ENCODE measurements at regions not wholly inside any gene's neighbourhood (a gene's known extent, or its start where the extent isn't known, plus 50 kb on each side); places are given as distances from the start of the nearest gene placed in this dataset.

DNA sequence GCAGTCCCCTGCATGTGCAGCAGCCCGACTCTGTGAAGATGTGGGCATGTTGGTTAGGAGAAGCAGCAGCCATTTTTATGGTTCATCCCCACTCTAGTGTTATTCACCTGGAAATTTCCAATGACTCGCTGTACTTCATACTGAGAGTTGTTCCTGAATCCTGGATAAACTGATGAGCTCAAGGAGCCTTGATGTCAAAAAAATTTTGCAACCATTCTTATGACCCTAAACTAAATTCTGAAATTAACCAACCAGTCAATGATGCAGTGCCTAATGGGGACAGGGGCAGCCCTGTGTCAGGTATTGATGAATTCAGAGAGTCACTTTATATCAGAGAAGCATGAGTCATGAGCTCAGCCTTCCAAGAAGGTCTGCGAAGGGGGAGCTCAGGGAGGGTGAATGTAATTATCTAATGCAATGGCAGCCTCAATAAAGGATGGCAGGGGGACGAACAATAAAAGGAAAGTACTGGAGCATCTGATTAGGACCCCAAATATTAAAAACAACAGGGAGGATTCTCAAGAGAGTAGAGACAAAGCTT is 108.4 kb upstream of the VEPH1 start:
- no peaks in the 10 kb centered on the region for H3K9me3 ChIP-seq
- DNase-seq = no peak
- H3K4me1 ChIP-seq = no peaks in the 10 kb centered on the region
- no peaks in the 10 kb centered on the region for H3K36me3 ChIP-seq
- TF ChIP-seq POLR2A (IDR thresholded peaks at IDR 0.05) (no peak), CTCF (IDR thresholded peaks at IDR 0.05) (no peak)
- no peak overlapping the region for H3K4me3 ChIP-seq (replicated peaks in 1 of 3)
- no peaks in the 10 kb centered on the region for H3K27me3 ChIP-seq
- WGBS, 2 donors = 93 to 94% methylated on average over 4 of the region's 4 CpGs
- intact Hi-C loops (cut with DNase I) = loop anchor here (10.0 kb wide), 1 partner anchor 823 kb away; no protein-coding TSS in a partner anchor
- H3K27ac ChIP-seq = no peak overlapping the region

- Histone ChIP-seq H3K27ac (no peak overlapping the region), H3K9me3 (no peaks in the 10 kb centered on the region), H3K27me3 (no peaks in the 10 kb centered on the region), H3K4me1 (no peaks in the 10 kb centered on the region), H3K4me3 (replicated peaks in 1 of 3) (no peak overlapping the region), H3K36me3 (no peaks in the 10 kb centered on the region)
- WGBS, 2 donors = 94% methylated on average over 7 of the region's 7 CpGs
- intact Hi-C loops (cut with DNase I) = loop anchor here (10.0 kb wide), 1 partner anchor 824 kb away; no protein-coding TSS in a partner anchor
- DNase-seq = no peak
- TF ChIP-seq POLR2A (IDR thresholded peaks at IDR 0.05) = no peak
- no peak for TF ChIP-seq CTCF (IDR thresholded peaks at IDR 0.05)
Observed at GRCh38 chr3:157610876-157611535, 107.8 kb upstream of the VEPH1 start.

DNA sequence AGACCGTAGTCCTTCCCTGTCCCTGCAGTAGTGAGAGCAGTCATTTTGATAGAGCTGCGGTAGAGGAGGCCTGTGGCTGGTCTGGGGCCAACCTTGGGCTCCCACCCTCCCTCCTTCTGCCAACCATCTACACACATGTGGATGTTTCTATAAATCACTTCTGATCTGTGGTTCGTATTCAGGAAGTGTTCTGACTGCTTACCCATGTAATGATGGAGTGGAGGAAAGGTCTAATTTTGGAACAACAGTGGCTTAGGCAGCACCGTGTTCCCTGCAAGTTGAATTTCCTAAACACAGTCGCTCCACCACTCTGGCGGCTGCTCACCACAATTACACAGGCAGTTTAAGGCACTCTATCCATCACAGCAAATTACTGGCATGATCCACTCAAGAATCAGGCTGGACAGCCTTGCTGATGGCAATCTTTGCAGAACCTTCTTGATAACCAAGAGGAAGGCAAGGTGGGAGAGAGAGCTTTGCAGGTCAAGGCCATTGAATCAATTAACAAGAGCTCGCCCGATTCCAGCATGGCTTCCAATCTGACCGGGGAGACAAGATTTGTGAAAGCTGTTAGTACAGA is 104.7 kb upstream of the VEPH1 start:
- Histone ChIP-seq H3K27ac (no peak overlapping the region), H3K36me3 (no peaks in the 10 kb centered on the region), H3K27me3 (no peaks in the 10 kb centered on the region), H3K4me3 (replicated peaks in 1 of 3) (no peak overlapping the region), H3K4me1 (no peaks in the 10 kb centered on the region), H3K9me3 (no peaks in the 10 kb centered on the region)
- intact Hi-C loops (cut with DNase I) = no loop called here
- WGBS, 2 donors = 73 to 81% methylated on average over 9 of the region's 9 CpGs
- no peak for TF ChIP-seq CTCF (IDR thresholded peaks at IDR 0.05)
- no peak for TF ChIP-seq POLR2A (IDR thresholded peaks at IDR 0.05)
- DNase-seq = no peak

GRCh38 chr3:157606852-157607197 is 103.6 kb upstream of the VEPH1 start:
- no peak for TF ChIP-seq CTCF (IDR thresholded peaks at IDR 0.05)
- no peak for TF ChIP-seq POLR2A (IDR thresholded peaks at IDR 0.05)
- no peaks in the 10 kb centered on the region for H3K36me3 ChIP-seq
- no peaks in the 10 kb centered on the region for H3K27me3 ChIP-seq
- no peak for DNase-seq
- H3K27ac ChIP-seq = no peak overlapping the region
- intact Hi-C loops (cut with DNase I) = no loop called here
- 53 to 55% methylated on average over 4 of the region's 4 CpGs for WGBS, 2 donors
- no peaks in the 10 kb centered on the region for H3K4me1 ChIP-seq
- no peaks in the 10 kb centered on the region for H3K9me3 ChIP-seq
- no peak overlapping the region for H3K4me3 ChIP-seq (replicated peaks in 1 of 3)
